ENCODE measurements at regions not wholly inside any gene's neighbourhood (a gene's known extent, or its start where the extent isn't known, plus 50 kb on each side); places are given as distances from the start of the nearest gene placed in this dataset.

DNA sequence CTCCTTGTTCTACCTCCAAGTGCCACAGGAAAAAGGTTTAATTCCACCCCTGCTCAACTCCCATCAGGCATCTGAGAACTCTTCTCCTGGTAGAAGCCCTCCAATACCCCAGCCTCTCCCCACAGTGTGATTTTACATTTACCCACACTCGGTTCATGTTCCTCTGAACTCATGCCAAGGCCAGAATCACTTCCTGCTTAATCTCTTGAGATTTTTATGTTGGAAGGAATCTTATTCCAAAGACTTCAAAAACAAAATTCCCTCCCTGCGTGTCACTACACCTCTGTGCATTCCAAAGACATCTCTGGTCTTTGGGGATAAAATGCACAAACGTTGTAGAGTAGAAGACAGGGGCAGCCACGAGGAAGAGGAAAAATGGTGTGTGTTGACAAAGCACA, 186.8 kb downstream of the ACTL7B start:
- Histone ChIP-seq H3K79me2 (ENCODE audit: insufficient read depth, low read depth) (no peaks in the 10 kb centered on the region), H4K20me1 (ENCODE audit: insufficient read depth) (no peaks in the 10 kb centered on the region), H3K36me3 (ENCODE audit: insufficient read depth) (no peaks in the 10 kb centered on the region), H2AFZ (ENCODE audit: low read depth) (no peak overlapping the region), H3K4me1 (ENCODE audit: low read depth, poor library complexity, severe bottlenecking) (no peaks in the 10 kb centered on the region), H3K27ac (no peak overlapping the region), H3K9ac (no peak overlapping the region), H3K27me3 (ENCODE audit: insufficient read depth, low read depth) (no peaks in the 10 kb centered on the region), H3K4me2 (no peak overlapping the region), H3K4me3 (IDR thresholded peaks at IDR 0.05; ENCODE audit: insufficient read depth, low read depth, low read length) (no peak overlapping the region)
- TF ChIP-seq, protein P1, sequence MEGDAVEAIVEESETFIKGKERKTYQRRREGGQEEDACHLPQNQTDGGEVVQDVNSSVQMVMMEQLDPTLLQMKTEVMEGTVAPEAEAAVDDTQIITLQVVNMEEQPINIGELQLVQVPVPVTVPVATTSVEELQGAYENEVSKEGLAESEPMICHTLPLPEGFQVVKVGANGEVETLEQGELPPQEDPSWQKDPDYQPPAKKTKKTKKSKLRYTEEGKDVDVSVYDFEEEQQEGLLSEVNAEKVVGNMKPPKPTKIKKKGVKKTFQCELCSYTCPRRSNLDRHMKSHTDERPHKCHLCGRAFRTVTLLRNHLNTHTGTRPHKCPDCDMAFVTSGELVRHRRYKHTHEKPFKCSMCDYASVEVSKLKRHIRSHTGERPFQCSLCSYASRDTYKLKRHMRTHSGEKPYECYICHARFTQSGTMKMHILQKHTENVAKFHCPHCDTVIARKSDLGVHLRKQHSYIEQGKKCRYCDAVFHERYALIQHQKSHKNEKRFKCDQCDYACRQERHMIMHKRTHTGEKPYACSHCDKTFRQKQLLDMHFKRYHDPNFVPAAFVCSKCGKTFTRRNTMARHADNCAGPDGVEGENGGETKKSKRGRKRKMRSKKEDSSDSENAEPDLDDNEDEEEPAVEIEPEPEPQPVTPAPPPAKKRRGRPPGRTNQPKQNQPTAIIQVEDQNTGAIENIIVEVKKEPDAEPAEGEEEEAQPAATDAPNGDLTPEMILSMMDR (conservative IDR thresholded peaks at IDR 0.05; ENCODE audit: low read depth, low read length), result no peak

DNA sequence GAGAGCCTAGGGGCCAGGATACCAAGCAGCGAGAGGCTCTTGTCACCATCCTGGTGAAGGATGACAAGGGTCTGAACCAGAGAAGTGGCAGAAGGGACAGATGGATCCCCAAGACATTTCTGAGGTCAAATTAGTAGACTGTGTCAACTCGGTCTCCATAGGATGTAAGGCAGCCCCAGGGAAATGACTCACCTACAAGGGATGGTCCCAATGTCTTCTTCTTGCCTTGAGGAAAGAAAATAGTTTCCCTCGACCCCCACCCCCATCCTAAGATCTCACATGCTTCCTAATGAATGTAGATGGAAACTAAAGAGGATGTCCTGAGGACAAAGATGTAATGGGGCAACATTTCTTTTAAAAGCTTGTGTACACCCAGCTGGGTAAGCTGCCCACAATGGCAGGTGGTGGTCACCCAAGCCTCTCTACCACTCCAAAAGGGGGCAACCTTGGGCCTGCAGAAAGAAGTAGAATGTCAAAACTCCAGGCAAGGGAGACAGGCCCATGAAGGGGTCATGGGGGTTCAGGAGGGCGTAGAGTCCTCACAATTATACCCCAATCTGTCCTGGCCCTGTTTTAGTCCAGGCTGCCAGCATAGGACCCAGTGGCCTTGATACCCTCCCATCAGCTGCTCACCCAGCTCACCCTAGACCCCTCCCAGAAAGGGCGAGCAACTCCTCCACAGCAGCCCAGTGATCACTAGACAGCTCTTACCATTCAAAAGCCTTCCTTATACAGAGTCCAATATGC, 187.4 kb downstream of the ACTL7B start:
- no peaks in the 10 kb centered on the region for H3K4me1 ChIP-seq (ENCODE audit: low read depth, poor library complexity, severe bottlenecking)

DNA sequence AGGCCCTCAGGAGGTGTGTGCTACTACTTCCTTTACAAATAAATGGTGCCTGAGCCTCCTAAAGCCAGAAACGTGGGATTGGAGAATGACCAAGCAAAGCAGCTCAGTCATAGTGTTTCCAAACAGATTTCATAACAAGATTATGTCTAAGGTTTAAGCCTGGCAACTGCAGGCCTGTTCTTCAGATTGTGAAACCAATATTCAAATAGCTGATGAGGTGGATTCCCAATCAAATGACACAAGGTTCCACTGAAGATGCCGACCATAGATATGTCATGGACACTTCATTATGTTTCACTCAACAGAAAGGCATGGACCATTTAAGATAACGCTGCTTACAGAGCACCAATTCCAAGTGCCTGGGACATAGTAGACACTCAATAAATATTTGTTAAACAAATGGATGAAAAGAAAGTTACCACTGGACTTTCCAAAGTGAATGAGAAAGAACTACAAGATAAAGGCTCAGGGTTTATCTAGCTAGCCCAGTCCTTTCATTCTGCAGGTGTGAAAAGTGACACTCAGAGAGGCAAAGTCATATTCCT, 189.5 kb downstream of the ACTL7B start:
- no peaks in the 10 kb centered on the region for H4K20me1 ChIP-seq (ENCODE audit: insufficient read depth)
- no peak overlapping the region for H3K4me2 ChIP-seq
- no peaks in the 10 kb centered on the region for H3K79me2 ChIP-seq (ENCODE audit: insufficient read depth, low read depth)
- TF ChIP-seq, protein P1 (conservative IDR thresholded peaks at IDR 0.05; ENCODE audit: low read depth, low read length), result no peak
- no peak overlapping the region for H3K27ac ChIP-seq
- no peak overlapping the region for H3K9ac ChIP-seq
- H3K4me1 ChIP-seq (ENCODE audit: low read depth, poor library complexity, severe bottlenecking), result no peaks in the 10 kb centered on the region
- no peaks in the 10 kb centered on the region for H3K27me3 ChIP-seq (ENCODE audit: insufficient read depth, low read depth)
- H2AFZ ChIP-seq (ENCODE audit: low read depth), result no peak overlapping the region
- no peak overlapping the region for H3K4me3 ChIP-seq (IDR thresholded peaks at IDR 0.05; ENCODE audit: insufficient read depth, low read depth, low read length)
- no peaks in the 10 kb centered on the region for H3K36me3 ChIP-seq (ENCODE audit: insufficient read depth)

More for the DNA sequence above, 187.4 kb downstream of the ACTL7B start:
- H3K36me3 ChIP-seq (ENCODE audit: insufficient read depth), result no peaks in the 10 kb centered on the region
- H3K79me2 ChIP-seq (ENCODE audit: insufficient read depth, low read depth), result no peaks in the 10 kb centered on the region
- no peaks in the 10 kb centered on the region for H4K20me1 ChIP-seq (ENCODE audit: insufficient read depth)
- no peak overlapping the region for H3K4me3 ChIP-seq (IDR thresholded peaks at IDR 0.05; ENCODE audit: insufficient read depth, low read depth, low read length)
- TF ChIP-seq, protein P1 (conservative IDR thresholded peaks at IDR 0.05; ENCODE audit: low read depth, low read length), result no peak
- no peaks in the 10 kb centered on the region for H3K27me3 ChIP-seq (ENCODE audit: insufficient read depth, low read depth)
- H3K27ac ChIP-seq, result no peak overlapping the region
- no peak overlapping the region for H3K4me2 ChIP-seq
- no peak overlapping the region for H3K9ac ChIP-seq
- H2AFZ ChIP-seq (ENCODE audit: low read depth), result no peak overlapping the region

DNA sequence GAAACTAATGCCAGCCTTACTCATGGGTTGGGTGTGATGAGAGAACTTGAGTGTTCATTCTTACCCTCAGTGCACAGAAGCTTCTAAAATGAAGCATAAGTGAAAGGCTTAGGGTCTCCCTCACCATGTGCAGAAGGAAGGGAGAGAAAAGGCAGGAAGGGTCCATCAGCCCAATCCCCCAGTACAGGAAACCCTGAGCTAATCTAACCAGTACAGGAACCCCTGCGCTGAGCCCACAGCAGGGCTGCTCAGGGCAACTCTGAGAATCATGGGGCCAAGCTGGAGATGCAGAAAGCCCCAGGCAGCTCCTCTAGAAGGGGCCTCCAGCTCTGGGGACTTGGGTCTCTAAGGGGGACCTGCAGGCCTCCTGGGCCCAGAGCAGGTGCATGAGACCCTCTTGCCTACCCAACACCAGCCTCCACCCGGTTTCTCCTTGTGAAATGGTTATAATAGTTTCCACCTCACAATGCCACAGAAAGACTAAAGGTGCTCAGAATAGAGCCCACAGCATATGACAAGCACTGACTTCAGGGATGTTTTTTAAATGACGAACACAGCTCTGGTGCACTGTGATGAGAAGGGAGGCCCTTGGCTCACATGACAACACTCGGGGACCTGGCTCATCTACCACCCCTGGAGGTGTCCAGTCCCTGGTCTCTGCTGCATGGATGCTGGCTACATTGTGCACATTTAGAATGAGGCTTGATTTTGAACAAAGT, 190.1 kb downstream of the ACTL7B start:
- Histone ChIP-seq H3K4me1 (ENCODE audit: low read depth, poor library complexity, severe bottlenecking) (no peaks in the 10 kb centered on the region), H3K36me3 (ENCODE audit: insufficient read depth) (no peaks in the 10 kb centered on the region), H4K20me1 (ENCODE audit: insufficient read depth) (no peaks in the 10 kb centered on the region), H3K9ac (no peak overlapping the region), H2AFZ (ENCODE audit: low read depth) (no peak overlapping the region), H3K4me2 (no peak overlapping the region), H3K79me2 (ENCODE audit: insufficient read depth, low read depth) (no peaks in the 10 kb centered on the region), H3K27me3 (ENCODE audit: insufficient read depth, low read depth) (no peaks in the 10 kb centered on the region), H3K27ac (no peak overlapping the region), H3K4me3 (IDR thresholded peaks at IDR 0.05; ENCODE audit: insufficient read depth, low read depth, low read length) (no peak overlapping the region)
- TF ChIP-seq, protein P1 (conservative IDR thresholded peaks at IDR 0.05; ENCODE audit: low read depth, low read length), result no peak

Data from KMS-11 (cell line).